Gastroesophageal sphincter (tissue), 4 donors: ENCODE measurements at regions not wholly inside any gene's neighbourhood (a gene's known extent, or its start where the extent isn't known, plus 50 kb on each side); places are given as distances from the start of the nearest gene placed in this dataset.

Experiments
- ATAC-seq: fragments of 150-250 bp; one replicate; pipeline ENCODE4 v1.9.1; 2016; ENCODE audit warnings: mild to moderate bottlenecking, moderate library complexity
- H3K27ac ChIP-seq, 4 donors: fragments of 200-600 bp; sonication (generic) in 3 of 4; 1 replicate in 3 of 4; 2 replicates in 1 of 4; pipeline ENCODE4 v1.5.1; 2016 to 2019
- H3K27me3 ChIP-seq: fragments of 200-600 bp; sonication (generic); one replicate; pipeline ENCODE4 v1.5.1; 2019
- H3K36me3 ChIP-seq, 2 donors: fragments of 200-600 bp; sonication (generic); one replicate each; pipeline ENCODE4 v1.5.1; 2019; ENCODE audit warnings: control low read depth in 1 of 2
- H3K4me1 ChIP-seq, 3 donors: fragments of 200-600 bp; sonication (generic); 1 replicate in 2 of 3; 2 replicates in 1 of 3; pipeline ENCODE4 v1.5.1; 2016 to 2019; ENCODE audit warnings: control low read depth in 2 of 3
- H3K4me3 ChIP-seq, 2 donors: fragments of 200-600 bp; sonication (generic); one replicate each; pipeline ENCODE4 v1.5.1; 2019; ENCODE audit warnings: mild to moderate bottlenecking in 1 of 2, moderate library complexity in 1 of 2
- H3K9me3 ChIP-seq, 3 donors: fragments of 200-600 bp; sonication (generic); one replicate each; pipeline ENCODE4 v1.5.1; 2017 to 2019; ENCODE audit warnings: control low read depth in 2 of 3
- CTCF ChIP-seq, 4 experiments: fragments of 200-600 bp in 2 of 4; fragments of 450-650 bp in 2 of 4; sonication (generic) in 1 of 4; IDR thresholded peaks; one replicate each; pipeline ENCODE4 v1.5.1; 2017 to 2019; ENCODE audit warnings: antibody characterized with exemption in 4 of 4, mild to moderate bottlenecking in 2 of 4, moderate library complexity in 2 of 4
- EP300 ChIP-seq: sonication (generic); formaldehyde crosslinking; IDR thresholded peaks from one replicate; pipeline ENCODE4 v1.6.1; 2017; ENCODE audit warnings: antibody characterized with exemption, mild to moderate bottlenecking
- POLR2A ChIP-seq, 2 donors: fragments of 450-650 bp; IDR thresholded peaks; one replicate each; pipeline ENCODE4 v1.6.1; 2017; ENCODE audit warnings: antibody characterized with exemption in 2 of 2, mild to moderate bottlenecking in 2 of 2, moderate library complexity in 1 of 2
- POLR2AphosphoS5 ChIP-seq: sonication (generic); formaldehyde crosslinking; IDR thresholded peaks from one replicate; pipeline ENCODE4 v1.6.1; 2017; ENCODE audit warnings: antibody characterized with exemption
- WGBS, 2 donors: methylation state at CpG; one replicate each; pipeline ENCODE4 v1.1.5; 2018; ENCODE audit warnings: low coverage in 1 of 2; 5-methylcytosine and 5-hydroxymethylcytosine counted together

- Histone ChIP-seq H3K9me3 (no peaks in the 10 kb centered on the region), H3K4me3 (no peak overlapping the region), H3K27ac (no peak overlapping the region), H3K36me3 (no peaks in the 10 kb centered on the region), H3K4me1 (no peaks in the 10 kb centered on the region), H3K27me3 (no peaks in the 10 kb centered on the region)
- no peak for ATAC-seq
- TF ChIP-seq EP300 (no peak), POLR2A (IDR thresholded peaks at IDR 0.05) (no peak), CTCF (IDR thresholded peaks at IDR 0.05) (no peak), POLR2AphosphoS5 (no peak)
- 74 to 92% methylated on average over 2 of the region's 2 CpGs for WGBS, 2 donors
These were observed 104.4 kb upstream of the AMZ2 start for GRCh38 chr17:68143425-68143824.

GRCh38 chr17:68145088-68145487, 102.8 kb upstream of the AMZ2 start:
- ATAC-seq: no peak
- no peak overlapping the region for H3K27ac ChIP-seq
- no peaks in the 10 kb centered on the region for H3K4me1 ChIP-seq
- H3K4me3 ChIP-seq: no peak overlapping the region
- H3K27me3 ChIP-seq: no peaks in the 10 kb centered on the region
- no peak for TF ChIP-seq POLR2A (IDR thresholded peaks at IDR 0.05)
- no peak for TF ChIP-seq POLR2AphosphoS5
- no peak for TF ChIP-seq CTCF (IDR thresholded peaks at IDR 0.05)
- TF ChIP-seq EP300: no peak
- H3K9me3 ChIP-seq: no peaks in the 10 kb centered on the region
- H3K36me3 ChIP-seq: no peaks in the 10 kb centered on the region

- Histone ChIP-seq H3K4me1 (no peaks in the 10 kb centered on the region), H3K9me3 (no peaks in the 10 kb centered on the region), H3K4me3 (no peak overlapping the region), H3K27ac (no peak overlapping the region), H3K36me3 (no peaks in the 10 kb centered on the region), H3K27me3 (no peaks in the 10 kb centered on the region)
- WGBS, 2 donors: 94 to 100% methylated on average over 1 to 3 of the region's 3 CpGs
- ATAC-seq: no peak
- TF ChIP-seq EP300 (no peak), CTCF (IDR thresholded peaks at IDR 0.05) (no peak)
These were observed 98.9 kb upstream of the AMZ2 start for GRCh38 chr17:68148936-68149335.

- Histone ChIP-seq H3K4me1 (no peaks in the 10 kb centered on the region), H3K9me3 (no peaks in the 10 kb centered on the region), H3K27ac (no peak overlapping the region), H3K27me3 (no peaks in the 10 kb centered on the region), H3K36me3 (no peaks in the 10 kb centered on the region), H3K4me3 (no peak overlapping the region)
- ATAC-seq: no peak
- 96% methylated on average over 7 of the region's 18 CpGs; no CpG with 5 or more reads in 1 of the 2 donors for WGBS, 2 donors
- TF ChIP-seq POLR2AphosphoS5 (no peak), POLR2A (IDR thresholded peaks at IDR 0.05) (no peak), EP300 (no peak), CTCF (IDR thresholded peaks at IDR 0.05) (no peak)
These were observed 95.7 kb upstream of the AMZ2 start for GRCh38 chr17:68152161-68152571.

GRCh38 chr17:68155692-68156091, 92.2 kb upstream of the AMZ2 start:
- no peak for TF ChIP-seq POLR2A (IDR thresholded peaks at IDR 0.05)
- TF ChIP-seq POLR2AphosphoS5: no peak
- no peak for TF ChIP-seq EP300
- no peak for TF ChIP-seq CTCF (IDR thresholded peaks at IDR 0.05)
- 75 to 84% methylated on average over 4 of the region's 5 CpGs for WGBS, 2 donors
- H3K9me3 ChIP-seq: no peaks in the 10 kb centered on the region
- H3K36me3 ChIP-seq: no peaks in the 10 kb centered on the region
- ATAC-seq: no peak
- H3K27ac ChIP-seq: no peak overlapping the region
- no peak overlapping the region for H3K4me3 ChIP-seq
- H3K4me1 ChIP-seq: no peaks in the 10 kb centered on the region
- H3K27me3 ChIP-seq: no peaks in the 10 kb centered on the region
